NCI-H526 (cell line): ENCODE measurements at regions not wholly inside any gene's neighbourhood (a gene's known extent, or its start where the extent isn't known, plus 50 kb on each side); places are given as distances from the start of the nearest gene placed in this dataset.
"Not testable (repeated sequence)": the region's sequence is repeated elsewhere in the genome, so short reads cannot be mapped to it uniquely, and the experiment has no call there.

Experiments used
- DNase-seq, 2 experiments: peaks; one replicate each; lab custom pipeline; 2025; lab: John Stamatoyannopoulos, UW

DNA sequence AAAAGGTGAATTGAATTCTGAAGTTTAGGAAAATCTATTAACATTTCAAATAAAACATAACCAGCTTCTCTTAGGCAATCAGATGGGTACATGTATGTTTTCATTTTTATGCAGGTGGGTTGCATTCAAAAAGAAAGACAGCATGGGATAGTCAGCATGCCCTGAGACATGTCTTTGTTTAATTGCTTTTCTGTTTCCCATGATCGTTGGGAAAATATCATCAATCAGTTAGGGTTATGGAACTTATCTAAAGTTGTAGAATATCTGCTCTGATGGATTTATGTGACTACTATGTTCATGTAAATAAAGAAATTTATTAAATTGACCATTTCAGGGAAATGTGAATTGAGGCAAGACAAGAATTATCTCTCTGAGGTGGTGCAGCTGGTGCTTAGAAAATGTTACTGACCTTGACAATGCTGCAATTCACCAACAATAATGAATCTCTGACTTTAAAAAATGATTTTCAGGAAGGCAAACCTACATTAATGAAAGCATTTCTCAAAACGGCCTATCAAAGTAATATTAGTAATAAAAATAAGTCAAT, 112.7 kb downstream of the RFPL4B start:
- no peak for DNase-seq

DNA sequence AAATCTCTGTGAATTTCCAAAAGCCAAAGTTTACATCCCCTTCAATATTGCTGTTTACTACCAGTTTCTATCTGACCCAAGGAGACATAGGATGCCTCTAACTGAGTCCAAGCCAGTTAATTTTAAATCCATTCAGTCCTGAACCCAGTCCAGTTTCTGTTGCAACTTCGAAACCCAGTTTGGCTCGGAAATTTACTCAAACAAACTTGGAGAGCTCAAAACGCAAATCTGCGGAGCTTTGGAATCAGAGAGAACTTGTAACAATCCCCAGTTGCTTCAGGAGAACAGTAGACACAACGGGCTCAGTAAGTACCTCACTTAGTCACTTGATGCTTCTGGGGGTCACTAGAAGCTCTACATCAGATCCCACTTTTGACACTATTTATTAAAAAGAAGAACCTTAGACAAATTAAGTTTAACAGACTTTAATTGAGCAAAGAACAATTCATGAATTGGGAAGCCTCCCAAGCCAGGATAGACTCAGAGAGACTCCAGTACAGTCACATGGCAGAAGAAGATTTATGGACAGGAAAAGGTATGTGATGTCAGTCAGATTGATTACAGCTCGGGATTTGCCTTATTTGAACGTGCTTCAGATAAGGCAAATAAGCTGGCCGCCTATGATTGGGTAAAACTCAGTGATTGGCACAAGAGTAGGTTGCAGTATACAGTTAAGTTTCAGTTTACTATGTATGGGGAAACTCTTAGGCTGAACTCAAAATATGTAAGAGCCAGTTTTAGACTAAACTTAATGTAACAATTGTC, 118.0 kb downstream of the RFPL4B start:
- no peak for DNase-seq

DNA sequence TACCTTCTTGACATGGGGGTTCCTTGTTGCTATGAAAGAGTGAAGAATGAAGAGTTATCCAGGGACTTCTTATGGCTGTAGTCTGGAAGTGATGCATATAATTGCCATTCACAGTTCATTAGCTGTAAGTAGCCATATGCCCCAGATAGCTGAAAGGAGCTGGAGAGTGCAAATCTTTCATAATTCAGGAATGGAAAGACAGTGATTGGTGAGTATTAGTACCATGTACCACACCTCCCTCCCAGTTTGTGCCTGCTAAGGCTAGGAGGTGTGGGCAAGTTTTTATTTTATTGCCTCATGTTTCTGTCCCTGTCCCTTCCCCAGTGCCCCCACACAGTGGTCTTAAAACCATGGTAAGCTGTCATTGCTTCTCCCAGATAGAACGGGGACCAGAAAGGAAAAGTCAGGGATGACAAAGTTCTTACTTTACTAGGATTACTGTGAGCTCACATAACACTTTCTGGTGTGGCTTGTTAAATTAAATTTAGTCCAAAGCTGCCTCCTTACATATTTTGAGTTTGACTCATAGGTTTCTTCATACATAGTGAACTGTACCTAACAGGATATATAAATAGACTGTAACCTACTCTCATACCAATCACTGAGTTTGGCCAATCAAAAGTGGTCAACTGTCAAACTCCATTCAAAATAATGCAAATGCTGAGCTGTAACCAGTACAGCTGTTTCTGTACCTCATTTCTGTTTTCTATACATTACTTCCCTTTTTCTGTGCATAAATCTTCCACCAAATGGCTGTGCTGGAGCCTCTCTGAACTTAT, 119.4 kb downstream of the RFPL4B start:
- no peak for DNase-seq

DNA sequence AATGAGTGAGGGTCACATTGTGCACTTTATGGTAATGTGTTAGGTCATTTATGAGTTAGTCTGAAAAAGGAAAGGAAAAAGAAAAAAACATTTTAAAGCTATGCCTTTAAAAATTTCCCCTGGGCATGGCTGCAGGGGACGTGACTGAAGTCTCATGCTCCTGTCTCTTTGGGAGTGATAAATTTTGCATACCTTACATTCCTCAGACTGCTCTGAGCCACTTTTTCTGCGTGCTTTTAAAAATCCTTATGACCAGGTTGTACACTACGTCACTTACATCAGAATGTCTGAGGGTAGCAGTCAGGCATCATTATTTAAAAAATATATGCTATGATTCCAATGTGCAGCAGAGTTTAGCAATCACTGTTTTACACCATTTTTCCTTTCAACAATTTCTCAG, 121.2 kb downstream of the RFPL4B start:
- DNase-seq: no peak

DNA sequence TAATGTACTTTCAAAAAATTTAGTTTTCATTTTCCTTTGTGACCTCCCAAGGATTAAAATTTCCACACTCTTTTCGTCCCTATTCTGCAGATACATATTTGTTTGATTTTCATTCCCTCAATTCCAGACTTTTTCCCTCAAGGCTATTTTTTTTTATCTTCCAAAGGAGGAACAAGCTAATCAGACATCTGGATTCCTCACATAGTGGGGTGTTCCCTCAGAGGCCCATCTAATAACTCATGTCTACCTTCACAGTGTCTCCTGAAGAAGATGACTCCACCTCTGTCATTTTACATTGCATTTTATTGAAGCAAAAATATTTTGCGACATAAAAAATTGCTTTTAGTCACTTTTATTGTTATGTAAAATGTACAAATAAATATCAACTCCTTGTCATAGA, 122.2 kb downstream of the RFPL4B start:
- DNase-seq: no peak

DNA sequence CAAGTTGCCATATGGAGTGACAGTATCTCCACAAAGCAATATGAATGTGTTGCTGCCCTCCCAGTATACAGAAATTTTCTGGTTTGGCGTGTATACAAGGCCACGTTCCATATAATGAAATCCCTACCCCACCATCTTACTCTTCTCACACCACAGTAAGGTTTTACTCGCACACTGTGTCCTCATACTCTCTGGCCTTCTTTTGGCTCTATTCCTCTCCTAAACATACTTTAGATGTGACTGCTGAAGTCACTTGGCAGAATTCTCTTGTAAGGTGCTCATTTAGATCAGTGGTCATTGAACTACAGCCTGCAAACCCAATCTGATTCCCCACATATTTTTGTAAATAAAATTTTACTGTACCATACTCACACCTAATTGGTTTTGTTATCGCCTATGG, 123.2 kb downstream of the RFPL4B start:
- DNase-seq: no peak

DNA sequence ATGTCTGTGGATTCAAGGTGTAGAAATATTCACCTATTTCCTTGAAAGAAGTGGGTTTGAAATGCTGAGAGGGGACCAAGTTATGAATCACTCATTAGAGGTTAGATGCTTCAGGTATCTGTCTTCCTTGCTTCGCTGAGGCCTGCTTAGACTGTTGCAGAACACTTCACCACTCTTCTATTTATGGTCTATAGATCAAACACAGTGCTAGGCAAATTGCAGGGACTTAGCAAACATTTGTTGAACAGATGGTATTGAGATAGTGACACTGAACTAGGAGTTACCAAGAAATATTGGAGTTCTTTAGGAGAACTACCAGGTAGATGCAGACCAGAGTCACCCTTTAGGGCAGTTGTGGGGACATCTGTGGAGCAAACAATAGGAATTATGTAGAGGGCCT, 123.8 kb downstream of the RFPL4B start:
- peak; percentile 35 to 47 for DNase-seq

DNA sequence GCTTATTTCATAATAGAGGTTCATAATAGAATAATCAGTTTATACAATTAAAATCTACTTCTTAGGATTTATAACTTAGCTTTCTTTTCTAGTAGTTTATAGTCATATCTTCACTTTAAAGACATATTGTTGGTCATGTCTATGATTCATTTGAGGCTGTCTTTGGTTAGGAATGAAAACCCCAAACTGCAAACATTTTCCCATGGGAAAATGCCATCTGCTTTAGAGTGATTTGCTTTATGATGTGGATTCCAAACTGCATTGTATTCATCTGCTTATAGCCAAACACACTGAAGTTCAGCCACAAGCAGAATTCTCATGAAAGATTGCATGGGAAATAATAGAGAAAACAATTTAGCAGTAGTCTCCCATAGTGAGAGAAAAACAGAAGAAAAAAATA, 128.0 kb downstream of the RFPL4B start:
- no peak for DNase-seq

DNA sequence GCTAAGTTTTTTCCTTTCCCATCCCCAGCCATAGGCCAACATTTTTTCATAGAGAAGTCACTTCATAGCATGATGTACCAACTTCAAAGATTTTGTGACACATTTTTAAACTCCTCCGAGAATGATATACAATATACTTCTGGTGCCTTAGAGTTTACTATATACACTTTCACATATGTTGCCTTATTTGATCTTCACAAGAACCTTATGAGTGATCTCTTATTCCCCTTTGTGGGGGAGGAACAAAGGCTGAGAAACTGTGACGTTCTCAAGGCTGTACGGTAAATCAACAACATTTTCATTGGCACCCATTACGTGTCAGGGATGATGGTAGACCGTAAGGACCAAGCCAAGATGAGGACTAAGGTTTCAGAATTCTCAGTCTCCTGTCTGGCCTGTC, 130.0 kb downstream of the RFPL4B start:
- no peak for DNase-seq

DNA sequence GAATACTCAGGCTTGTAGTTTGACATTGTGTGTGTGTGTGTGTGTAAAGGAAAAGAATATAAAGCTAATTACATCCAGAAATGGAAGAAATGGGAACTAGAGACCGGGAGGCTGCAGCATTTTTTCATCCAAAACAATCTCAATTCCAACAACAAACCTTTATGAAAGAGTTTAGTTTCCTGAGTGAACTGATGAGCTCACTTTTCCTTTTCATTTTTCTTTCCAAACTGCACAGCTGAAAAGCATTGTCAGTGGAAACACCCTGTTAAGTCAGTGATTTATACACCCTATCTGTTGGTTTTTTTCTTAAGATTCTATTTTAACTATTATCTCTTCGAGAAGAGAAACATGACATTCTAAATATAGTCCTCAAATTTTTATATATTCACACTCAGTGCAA, 130.9 kb downstream of the RFPL4B start:
- no peak for DNase-seq

DNA sequence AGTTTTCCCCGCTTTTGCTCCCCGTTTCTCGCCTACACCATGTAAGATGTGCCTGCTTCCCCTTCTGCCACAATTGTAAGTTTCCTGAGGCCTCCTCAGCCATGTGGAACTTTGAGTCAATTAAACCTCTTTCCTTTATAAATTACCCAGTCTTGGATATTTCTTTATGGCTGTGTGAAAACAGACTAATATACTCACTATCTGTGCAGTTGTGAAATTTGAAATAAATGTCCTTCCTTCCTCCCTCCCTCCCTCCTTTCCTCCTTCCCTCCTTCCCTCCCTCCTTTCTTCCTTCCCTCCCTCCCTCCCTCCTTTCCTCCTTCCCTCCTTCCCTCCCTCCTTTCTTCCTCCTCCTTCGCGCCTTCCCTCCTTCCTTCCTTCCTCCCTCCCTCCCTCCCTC, 132.8 kb downstream of the RFPL4B start:
- not testable (repeated sequence) for DNase-seq

DNA sequence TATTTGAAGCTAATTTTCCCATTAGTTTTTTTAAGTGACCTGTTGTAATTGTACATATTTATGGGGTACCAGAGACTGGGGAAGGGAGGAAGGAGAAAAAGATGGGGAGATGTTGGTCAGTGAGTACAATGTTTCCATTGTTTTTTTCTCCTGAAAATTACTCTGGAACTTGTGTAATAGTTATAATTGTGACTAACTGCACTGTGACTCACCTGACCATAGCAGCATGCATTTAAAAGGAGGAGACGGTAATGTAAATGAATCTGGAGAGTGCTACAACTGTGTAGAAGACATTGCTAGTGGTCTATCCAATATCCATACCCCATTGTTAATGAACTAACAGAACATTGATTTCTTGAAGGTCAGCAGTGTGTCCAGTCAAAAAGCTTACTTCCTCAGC, 133.4 kb downstream of the RFPL4B start:
- DNase-seq: no peak

DNA sequence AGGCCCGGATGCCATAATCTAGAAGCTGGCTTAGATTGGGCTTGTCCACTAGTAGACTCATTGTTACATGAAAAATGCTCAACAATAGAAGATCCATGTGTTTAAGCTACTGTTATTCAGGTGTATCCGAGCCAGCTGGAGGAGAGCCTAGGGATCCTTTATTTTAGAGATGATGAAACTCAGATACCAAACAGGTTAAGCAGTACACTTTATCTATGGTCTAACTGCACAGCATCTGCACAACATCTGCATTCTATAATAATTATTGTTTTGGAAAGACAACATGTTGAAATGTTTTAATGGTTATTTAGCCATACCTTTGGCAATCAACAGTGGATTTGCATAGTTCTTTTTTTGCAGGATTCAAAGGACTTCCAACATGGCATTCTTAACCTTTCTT, 134.1 kb downstream of the RFPL4B start:
- DNase-seq: no peak

DNA sequence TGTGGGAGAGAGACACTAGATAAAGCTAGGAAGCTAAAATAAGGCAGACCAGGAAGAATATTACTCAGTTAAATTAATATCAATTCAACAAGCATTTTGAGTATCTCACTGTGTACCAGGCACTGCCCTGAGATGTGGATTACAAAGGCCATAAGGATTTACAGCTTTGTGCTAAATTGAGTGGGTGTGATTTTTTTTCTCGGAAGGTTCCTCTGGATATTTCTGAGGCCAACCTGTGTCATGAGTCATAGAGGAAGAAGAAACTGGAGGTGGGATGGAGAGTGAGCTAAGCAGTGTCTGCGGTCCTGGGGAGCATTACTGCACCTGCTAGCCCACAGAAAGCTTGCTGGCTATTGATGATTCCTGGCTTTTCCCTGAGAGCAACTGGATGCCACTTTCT, 135.2 kb downstream of the RFPL4B start:
- DNase-seq: no peak

DNA sequence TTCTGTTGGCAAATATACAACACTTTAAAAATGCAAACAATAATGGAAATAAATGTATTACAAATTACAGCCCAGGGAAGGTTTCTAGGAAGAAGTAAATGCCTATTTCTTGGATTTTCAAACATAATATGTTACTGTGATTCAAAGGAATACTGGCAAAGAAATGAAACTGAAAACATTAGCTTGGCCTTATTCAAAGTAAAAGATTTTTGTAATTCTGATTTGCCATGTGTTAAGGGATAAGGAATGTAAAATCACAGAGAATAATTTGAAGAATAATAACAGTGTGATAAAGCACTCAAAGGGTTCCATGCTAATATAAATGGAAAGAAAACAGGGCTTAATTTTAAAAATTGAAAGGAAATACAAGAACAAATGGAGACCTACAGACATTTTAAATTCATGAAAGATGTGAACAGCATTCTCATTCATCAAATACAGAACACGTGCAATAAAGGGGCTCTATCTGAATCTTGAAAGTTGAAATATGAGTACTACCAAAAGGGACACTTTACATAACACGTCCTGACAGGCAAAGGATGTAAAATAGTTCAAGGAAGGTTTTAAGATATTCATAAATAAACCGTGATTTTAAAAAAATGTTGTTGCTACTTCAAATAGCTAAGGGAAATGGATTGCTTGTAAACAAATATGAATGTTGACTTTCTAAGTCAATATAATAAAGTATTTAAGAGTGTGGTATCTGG, 138.1 kb downstream of the RFPL4B start:
- DNase-seq: no peak

DNA sequence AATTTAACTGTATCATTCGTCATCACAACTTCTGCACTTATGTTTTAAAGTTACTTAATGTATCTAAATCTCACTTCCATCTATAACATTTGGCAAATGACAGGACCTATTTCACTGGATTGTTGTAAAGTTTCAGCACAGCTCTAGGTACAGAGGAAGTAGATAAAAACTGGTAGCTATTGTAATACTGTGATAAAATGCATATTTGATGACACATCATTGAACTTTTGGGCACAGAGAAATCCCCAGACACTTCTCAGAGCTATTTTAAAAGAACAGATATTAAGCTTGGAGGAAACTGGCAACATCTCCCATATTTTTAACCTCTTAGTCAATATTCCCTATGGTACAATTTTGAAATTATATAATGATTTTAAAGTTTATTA, 138.7 kb downstream of the RFPL4B start:
- no peak for DNase-seq

DNA sequence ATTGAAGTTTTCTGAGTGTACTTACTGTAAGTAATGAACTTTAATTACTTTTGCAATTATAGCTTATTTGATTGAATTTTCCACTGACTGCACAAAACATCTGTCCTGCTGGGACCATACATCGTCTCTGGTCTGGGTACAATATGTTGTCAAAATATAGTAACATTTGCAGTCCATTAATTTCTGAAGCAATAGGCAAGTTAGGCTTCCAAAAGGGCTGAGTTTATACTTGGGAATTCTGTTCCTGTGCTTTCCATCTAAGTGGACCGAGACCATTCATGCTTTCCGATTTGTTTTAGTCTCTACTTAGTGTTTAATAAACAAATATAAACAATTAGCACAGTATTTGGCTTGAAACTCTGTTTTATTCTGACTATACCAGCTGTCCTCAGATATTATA, 139.3 kb downstream of the RFPL4B start:
- no peak for DNase-seq

DNA sequence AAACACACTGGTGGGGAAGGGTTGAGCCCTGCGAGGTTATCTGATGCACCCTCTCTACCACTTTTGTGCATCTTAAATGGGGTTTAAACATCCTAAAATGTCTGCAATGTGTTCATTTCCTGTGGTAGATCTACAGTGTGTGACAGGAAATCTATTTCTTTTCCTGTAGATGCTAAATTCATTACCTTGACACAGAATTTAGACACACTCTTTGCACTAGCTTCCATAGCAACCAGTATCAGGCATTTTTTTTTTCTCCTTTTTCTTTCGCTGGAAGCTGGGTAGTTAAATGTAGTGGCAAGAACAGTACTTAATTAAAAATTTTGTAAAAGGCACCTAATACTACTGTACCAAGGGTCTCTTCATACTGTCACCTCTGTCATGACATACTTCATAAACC, 141.1 kb downstream of the RFPL4B start:
- DNase-seq: no peak

DNA sequence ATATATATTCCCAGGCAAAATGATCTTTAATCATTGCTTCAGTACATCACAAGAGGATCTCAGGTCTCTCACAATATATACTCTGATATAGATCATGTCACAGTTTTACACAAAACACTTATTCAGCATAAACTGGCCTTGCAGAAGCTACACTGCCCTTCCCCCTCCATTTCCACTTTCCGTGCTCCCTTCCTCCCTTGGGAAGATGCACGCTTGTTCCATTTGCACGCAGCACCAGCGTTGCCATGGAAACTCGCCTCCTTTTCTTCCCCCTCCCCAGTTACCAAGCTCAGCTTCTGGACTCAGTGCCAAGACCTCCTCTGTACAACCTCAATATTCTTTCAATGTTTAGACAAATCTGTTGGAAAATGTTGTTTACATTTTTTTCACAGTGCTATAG, 154.6 kb downstream of the RFPL4B start:
- DNase-seq: peak; percentile 68 to 78

DNA sequence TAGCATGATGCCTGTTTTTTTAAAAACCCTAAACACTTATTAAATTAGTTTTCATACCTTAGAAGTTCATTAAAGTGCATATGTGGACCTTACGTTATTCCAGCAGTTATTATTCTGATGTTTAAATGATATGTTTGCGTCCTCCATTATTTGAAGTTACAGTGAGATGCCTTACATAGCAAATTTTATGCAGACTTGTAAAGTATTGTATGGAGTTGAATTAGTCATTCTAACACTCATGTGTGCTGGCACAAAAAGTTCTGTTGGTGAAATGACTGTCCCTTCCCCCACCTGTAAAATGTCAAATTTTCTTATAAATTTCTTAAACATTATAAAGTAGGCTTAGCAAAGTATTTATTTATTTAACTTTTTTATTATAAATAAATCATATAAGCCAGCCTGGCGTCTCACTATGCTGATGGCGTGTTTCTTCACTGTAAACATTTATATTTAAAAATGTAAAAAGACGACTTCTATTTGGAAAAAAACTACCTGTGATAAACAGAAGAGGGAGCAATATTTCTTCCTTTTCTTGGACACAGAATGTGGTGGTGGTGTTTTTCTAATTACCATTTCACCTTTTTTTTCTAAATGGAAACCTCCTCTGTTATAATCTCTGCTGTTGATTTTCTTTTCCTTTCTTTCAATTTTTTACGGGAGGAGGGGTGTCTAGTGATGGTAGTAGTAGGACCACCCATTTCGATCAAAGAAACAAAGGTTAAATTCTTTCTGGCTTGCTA, 155.4 kb downstream of the RFPL4B start:
- DNase-seq: peak; percentile 53 to 62

DNA sequence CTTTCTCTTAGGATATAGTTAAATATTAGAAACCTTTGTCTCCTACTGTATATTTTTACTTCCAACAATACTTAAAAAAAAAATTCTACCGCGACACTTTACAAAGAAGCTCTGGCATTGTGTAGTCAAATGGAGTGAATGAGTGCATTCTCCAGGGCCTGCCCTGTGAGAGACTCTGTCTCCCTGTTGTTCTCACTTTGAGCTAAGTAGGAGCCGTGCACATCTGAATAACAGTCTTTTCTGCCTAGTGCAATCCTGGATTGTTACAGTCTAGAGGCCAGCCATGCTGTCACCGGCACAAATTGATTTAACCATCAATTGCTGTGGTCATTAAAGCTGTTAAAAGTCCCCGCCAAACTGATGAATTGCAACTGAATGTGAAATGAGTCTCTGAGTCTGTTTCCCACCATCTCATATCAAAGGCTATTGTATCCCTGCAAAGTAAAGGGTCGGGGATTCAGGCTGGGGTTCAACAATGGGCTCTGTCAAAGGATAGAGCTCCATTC, 156.0 kb downstream of the RFPL4B start:
- DNase-seq: peak; percentile 88 to 92

DNA sequence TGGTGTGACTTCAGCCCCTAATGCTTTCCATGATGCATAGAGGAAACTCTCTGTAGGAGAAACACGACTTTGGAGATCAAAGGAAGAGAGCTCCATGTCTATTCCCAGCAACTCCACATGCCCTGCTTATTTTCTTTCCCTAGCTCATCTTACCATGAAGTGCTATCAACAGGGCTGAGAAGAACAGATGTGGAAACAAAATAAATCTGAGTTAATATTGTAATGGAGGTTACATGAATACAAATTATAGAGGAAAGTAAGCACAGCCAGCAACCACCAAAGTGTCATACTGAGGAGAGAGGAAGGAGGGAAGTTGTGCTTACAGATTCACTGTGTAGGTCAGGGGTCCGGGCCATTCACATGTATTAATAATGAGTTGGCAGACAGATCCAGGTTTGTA, 157.5 kb downstream of the RFPL4B start:
- DNase-seq: no peak
